NCI-H146 (cell line): ENCODE measurements at regions not wholly inside any gene's neighbourhood (a gene's known extent, or its start where the extent isn't known, plus 50 kb on each side); places are given as distances from the start of the nearest gene placed in this dataset.
"Not testable (repeated sequence)": the region's sequence is repeated elsewhere in the genome, so short reads cannot be mapped to it uniquely, and the experiment has no call there.

Experiments used
- DNase-seq: peaks from one replicate; lab custom pipeline; 2025; lab: John Stamatoyannopoulos, UW

- DNase-seq = no peak
Measured at GRCh38 chr18:4762330-4762729, 307.2 kb upstream of the DLGAP1 start.

- no peak for DNase-seq
Measured at GRCh38 chr18:4758980-4759379, 303.9 kb upstream of the DLGAP1 start.

- DNase-seq = no peak
Measured at GRCh38 chr18:4755848-4756247, 300.7 kb upstream of the DLGAP1 start.

- DNase-seq = not testable (repeated sequence)
Measured at GRCh38 chr18:4753151-4753550, 298.0 kb upstream of the DLGAP1 start.

- DNase-seq = no peak
Measured at GRCh38 chr18:4751523-4751922, 296.4 kb upstream of the DLGAP1 start.

GRCh38 chr18:4750393-4751346 lies 295.6 kb upstream of the DLGAP1 start:
- DNase-seq = no peak

- DNase-seq = no peak
Measured at GRCh38 chr18:4748975-4749374, 293.9 kb upstream of the DLGAP1 start.

- DNase-seq = no peak
Measured at GRCh38 chr18:4734903-4735302, 279.8 kb upstream of the DLGAP1 start.

GRCh38 chr18:4734021-4734420 lies 278.9 kb upstream of the DLGAP1 start:
- DNase-seq = no peak

GRCh38 chr18:4721545-4721944 lies 266.4 kb upstream of the DLGAP1 start:
- no peak for DNase-seq

- no peak for DNase-seq
Measured at GRCh38 chr18:4720518-4720917, 265.4 kb upstream of the DLGAP1 start.

- DNase-seq = no peak
Measured at GRCh38 chr18:4705894-4706293, 250.8 kb upstream of the DLGAP1 start.

- DNase-seq = no peak
Measured at GRCh38 chr18:4704781-4705180, 249.7 kb upstream of the DLGAP1 start.

- no peak for DNase-seq
Measured at GRCh38 chr18:4691836-4692235, 236.7 kb upstream of the DLGAP1 start.

- not testable (repeated sequence) for DNase-seq
Measured at GRCh38 chr18:4678685-4679084, 223.6 kb upstream of the DLGAP1 start.

- DNase-seq = no peak
Measured at GRCh38 chr18:4677006-4677405, 221.9 kb upstream of the DLGAP1 start.

- no peak for DNase-seq
Measured at GRCh38 chr18:4672162-4672561, 217.1 kb upstream of the DLGAP1 start.

GRCh38 chr18:4658804-4659203 lies 203.7 kb upstream of the DLGAP1 start:
- no peak for DNase-seq

GRCh38 chr18:4653418-4653817 lies 198.3 kb upstream of the DLGAP1 start:
- no peak for DNase-seq

- no peak for DNase-seq
Measured at GRCh38 chr18:4641771-4642368, 186.8 kb upstream of the DLGAP1 start.

- no peak for DNase-seq
Measured at GRCh38 chr18:4640349-4641012, 185.4 kb upstream of the DLGAP1 start.

- no peak for DNase-seq
Measured at GRCh38 chr18:4639628-4640310, 184.7 kb upstream of the DLGAP1 start.
